Smooth muscle cell (in vitro differentiated cells): ENCODE measurements at regions not wholly inside any gene's neighbourhood (a gene's known extent, or its start where the extent isn't known, plus 50 kb on each side); places are given as distances from the start of the nearest gene placed in this dataset.

Source experiments
- DNase-seq: peaks from one replicate; lab custom pipeline; 2025; ENCODE audit not compliant: unreplicated experiment; lab: John Stamatoyannopoulos, UW
- H2AFZ ChIP-seq: fragments of 200-600 bp; sonication (generic); 2 replicates; pipeline ENCODE4 v1.6.0; 2016; ENCODE audit warnings: antibody characterized with exemption, low read depth, mild to moderate bottlenecking
- H3F3A ChIP-seq: fragments of 200-600 bp; sonication (generic); 2 replicates; pipeline ENCODE4 v1.6.0; 2017; ENCODE audit warnings: antibody characterized with exemption, low read depth
- H3K27ac ChIP-seq: fragments of 200-600 bp; sonication (generic); 2 replicates; pipeline ENCODE4 v1.5.1; 2016; ENCODE audit warnings: low read depth, mild to moderate bottlenecking
- H3K27me3 ChIP-seq: fragments of 200-600 bp; sonication (generic); 2 replicates; pipeline ENCODE4 v1.6.1; 2016; ENCODE audit warnings: low read depth, mild to moderate bottlenecking
- H3K36me3 ChIP-seq: fragments of 200-600 bp; sonication (generic); 2 replicates; pipeline ENCODE4 v1.5.1; 2016; ENCODE audit warnings: low read depth
- H3K4me1 ChIP-seq: fragments of 200-600 bp; sonication (generic); 2 replicates; pipeline ENCODE4 v1.5.1; 2016; ENCODE audit warnings: low read depth
- H3K4me2 ChIP-seq: fragments of 200-600 bp; sonication (generic); 2 replicates; pipeline ENCODE4 v1.6.0; 2016; ENCODE audit warnings: mild to moderate bottlenecking
- H3K4me3 ChIP-seq: fragments of 200-600 bp; sonication (generic); 2 replicates; pipeline ENCODE4 v1.5.1; 2016; ENCODE audit warnings: mild to moderate bottlenecking
- H3K79me2 ChIP-seq: fragments of 200-600 bp; sonication (generic); 2 replicates; pipeline ENCODE4 v1.6.0; 2016; ENCODE audit warnings: low read depth, mild to moderate bottlenecking
- H3K9ac ChIP-seq: fragments of 200-600 bp; sonication (generic); 2 replicates; pipeline ENCODE4 v1.6.0; 2016; ENCODE audit warnings: low read depth
- H3K9me3 ChIP-seq: fragments of 200-600 bp; sonication (generic); replicated peaks from 2 replicates; pipeline ENCODE4 v1.5.1; 2016; ENCODE audit warnings: low read depth
- H4K20me1 ChIP-seq: fragments of 200-600 bp; sonication (generic); 2 replicates; pipeline ENCODE4 v1.6.0; 2016; ENCODE audit warnings: low read depth
- CTCF ChIP-seq: fragments of 200-600 bp; sonication (generic); IDR thresholded peaks from 2 replicates; pipeline ENCODE4 v1.5.1; 2017; ENCODE audit warnings: borderline replicate concordance, mild to moderate bottlenecking, antibody characterized with exemption; ENCODE audit not compliant: insufficient read depth, poor library complexity, severe bottlenecking
- WGBS: methylation state at CpG from one replicate; pipeline ENCODE4 v1.1.7; 2016; ENCODE audit warnings: low lambda C conversion rate; 5-methylcytosine and 5-hydroxymethylcytosine counted together

DNA sequence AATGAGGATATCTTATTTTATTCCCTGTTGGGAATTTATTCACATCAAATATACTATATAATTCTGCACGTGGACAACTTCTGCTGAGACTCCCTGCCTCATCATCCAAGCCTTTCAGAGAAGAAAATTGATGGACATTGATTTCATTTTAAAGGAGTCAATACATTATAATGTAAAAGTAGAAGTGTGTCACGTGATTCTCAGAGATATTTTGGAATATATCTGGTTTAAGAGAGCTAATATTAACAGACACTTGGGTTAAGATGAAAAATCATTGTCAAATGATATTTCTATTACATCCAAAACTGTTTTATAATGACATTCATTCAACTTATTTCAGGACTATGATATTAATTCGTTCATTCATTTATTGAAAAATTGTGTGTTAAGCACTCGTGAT, 314.2 kb downstream of the ADGRL2 start:
- H3K79me2 ChIP-seq = no peaks in the 10 kb centered on the region

DNA sequence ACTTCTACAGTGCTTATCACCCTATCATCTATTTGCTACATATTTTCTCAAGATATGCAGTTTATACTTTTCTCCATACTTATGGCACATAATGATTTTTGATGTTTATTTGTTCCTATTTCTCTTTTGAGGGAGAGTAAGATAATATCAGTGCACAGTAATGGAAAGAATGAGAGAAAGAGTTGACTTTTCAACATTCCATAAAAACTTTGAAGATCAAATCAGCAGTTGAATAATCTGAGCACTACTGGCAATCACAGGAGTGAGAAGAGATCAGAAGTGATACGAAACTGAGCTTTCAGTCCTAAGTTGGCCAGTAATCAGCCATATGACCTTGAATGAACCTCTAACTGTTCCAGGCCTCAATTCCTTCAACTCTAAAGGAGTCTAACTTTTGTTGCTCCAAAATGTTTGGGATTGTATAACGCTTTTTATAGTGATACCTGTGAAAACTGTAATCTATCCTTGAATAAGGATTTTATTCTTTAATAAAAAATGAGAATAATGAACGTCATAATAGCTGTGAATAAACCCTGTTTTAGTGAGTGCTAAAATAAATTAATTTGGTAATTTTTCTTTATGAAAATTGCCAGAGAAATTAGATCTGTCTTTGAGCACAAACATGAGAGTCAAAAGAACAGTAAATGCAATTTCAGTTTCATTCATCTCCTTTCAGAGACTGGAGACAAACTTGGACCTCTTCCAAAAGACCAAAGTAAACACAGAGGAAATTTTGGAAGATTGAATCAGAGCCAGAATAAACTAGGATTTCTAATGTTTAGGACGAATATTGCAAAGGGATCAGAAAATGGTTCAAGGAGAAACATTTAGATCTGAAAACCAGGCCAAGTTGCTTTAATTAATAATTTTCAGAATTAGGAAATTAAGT, 309.9 kb downstream of the ADGRL2 start:
- Histone ChIP-seq H3K36me3 (no peaks in the 10 kb centered on the region), H3K27ac (no peak overlapping the region), H3F3A (no peaks in the 10 kb centered on the region), H3K4me3 (no peak overlapping the region), H2AFZ (no peak overlapping the region), H4K20me1 (no peaks in the 10 kb centered on the region), H3K9ac (no peak overlapping the region), H3K4me2 (no peak overlapping the region), H3K79me2 (no peaks in the 10 kb centered on the region), H3K27me3 (no peaks in the 10 kb centered on the region), H3K9me3 (no peaks in the 10 kb centered on the region), H3K4me1 (no peaks in the 10 kb centered on the region)
- no peak for TF ChIP-seq CTCF
- WGBS = 84% methylated on average over 4 of the region's 4 CpGs
- DNase-seq = no peak

More for the DNA sequence above, 314.2 kb downstream of the ADGRL2 start:
- Histone ChIP-seq H2AFZ (no peak overlapping the region), H3K9me3 (no peaks in the 10 kb centered on the region), H3K4me2 (no peak overlapping the region), H3K9ac (no peak overlapping the region), H3K4me3 (no peak overlapping the region), H3K36me3 (no peaks in the 10 kb centered on the region), H4K20me1 (no peaks in the 10 kb centered on the region), H3F3A (no peaks in the 10 kb centered on the region), H3K27ac (no peak overlapping the region), H3K4me1 (no peaks in the 10 kb centered on the region), H3K27me3 (no peaks in the 10 kb centered on the region)
- 83% methylated on average over 4 of the region's 4 CpGs for WGBS
- no peak for DNase-seq
- TF ChIP-seq CTCF = no peak

DNA sequence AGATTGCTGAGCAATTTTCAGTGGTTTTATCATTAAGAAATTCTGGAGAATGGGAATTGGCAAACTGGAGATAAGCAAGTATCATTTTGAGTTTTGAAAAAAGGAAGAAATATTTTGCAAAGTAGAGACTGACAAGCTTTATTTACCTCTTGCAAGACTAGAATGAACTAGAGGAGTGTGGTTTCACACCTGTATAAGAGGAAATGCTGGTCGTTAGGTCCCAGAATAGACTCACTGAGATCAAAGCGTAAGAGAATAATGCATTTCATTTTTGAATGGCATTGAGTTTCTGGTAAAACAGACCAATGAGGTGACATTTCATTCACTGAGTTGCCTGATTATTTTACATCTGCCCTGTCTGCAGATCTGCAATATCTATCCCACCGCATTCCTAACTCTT, 308.1 kb downstream of the ADGRL2 start:
- Histone ChIP-seq H3K36me3 (no peaks in the 10 kb centered on the region), H4K20me1 (no peaks in the 10 kb centered on the region), H3K27me3 (no peaks in the 10 kb centered on the region), H3K4me2 (no peak overlapping the region), H3K9me3 (no peaks in the 10 kb centered on the region), H2AFZ (no peak overlapping the region), H3K27ac (no peak overlapping the region), H3K4me3 (no peak overlapping the region), H3K79me2 (no peaks in the 10 kb centered on the region), H3K4me1 (no peaks in the 10 kb centered on the region), H3K9ac (no peak overlapping the region), H3F3A (no peaks in the 10 kb centered on the region)
- no peak for TF ChIP-seq CTCF
- WGBS = 59% methylated on average over 3 of the region's 3 CpGs
- no peak for DNase-seq

- no peak overlapping the region for H3K27ac ChIP-seq
- H3K36me3 ChIP-seq = no peaks in the 10 kb centered on the region
- no peak overlapping the region for H3K4me3 ChIP-seq
- H2AFZ ChIP-seq = no peak overlapping the region
- H3K27me3 ChIP-seq = no peaks in the 10 kb centered on the region
- no peak for TF ChIP-seq CTCF
- no peaks in the 10 kb centered on the region for H4K20me1 ChIP-seq
- no peaks in the 10 kb centered on the region for H3K9me3 ChIP-seq
- no peaks in the 10 kb centered on the region for H3F3A ChIP-seq
- no peak overlapping the region for H3K9ac ChIP-seq
- no peaks in the 10 kb centered on the region for H3K4me1 ChIP-seq
- no peaks in the 10 kb centered on the region for H3K79me2 ChIP-seq
- H3K4me2 ChIP-seq = no peak overlapping the region
- DNase-seq = no peak
- whole genome bisulfite sequencing = 100% methylated on average over 1 of the region's 1 CpG
Observed at GRCh38 chr1:82106672-82107071, 305.9 kb downstream of the ADGRL2 start.
